H1 (cell line): ENCODE measurements at regions not wholly inside any gene's neighbourhood (a gene's known extent, or its start where the extent isn't known, plus 50 kb on each side); places are given as distances from the start of the nearest gene placed in this dataset.

Experiments
- ASH2L ChIP-seq: fragments of 200-600, 300-600 bp; sonication (generic); IDR thresholded peaks from one replicate; pipeline ENCODE4 v1.7.1; 2017; ENCODE audit warnings: low read length
- BACH1 ChIP-seq: IDR thresholded peaks from 2 replicates; pipeline ENCODE4 v1.6.1; 2012; ENCODE audit warnings: low read length, improper control_type of control experiment
- BRCA1 ChIP-seq: IDR thresholded peaks from 2 replicates; pipeline ENCODE4 v1.6.1; 2012; ENCODE audit warnings: low read depth, low read length, improper control_type of control experiment
- CEBPB ChIP-seq: IDR thresholded peaks from 2 replicates; pipeline ENCODE4 v1.6.1; 2012; ENCODE audit warnings: low read depth, low read length
- CHD1 ChIP-seq: IDR thresholded peaks from 2 replicates; pipeline ENCODE4 v1.6.1; 2012; ENCODE audit warnings: low read depth, low read length, improper control_type of control experiment
- EP300 ChIP-seq, 2 experiments: IDR thresholded peaks; 1 replicate in 1 of 2; 2 replicates in 1 of 2; pipeline ENCODE4 v1.6.1; 2011 to 2012; ENCODE audit warnings: low read depth in 2 of 2, low read length in 2 of 2, mild to moderate bottlenecking in 2 of 2, borderline replicate concordance in 1 of 2, inconsistent platforms in 1 of 2, moderate library complexity in 1 of 2
- EZH2 ChIP-seq: fragments of 200-600 bp; sonication (generic); IDR thresholded peaks from 2 replicates; pipeline ENCODE4 v1.7.1; 2012; ENCODE audit warnings: low read depth, mild to moderate bottlenecking, moderate library complexity, low read length, inconsistent platforms; ENCODE audit not compliant: severe bottlenecking
- HDAC6 ChIP-seq: IDR thresholded peaks from one replicate; pipeline ENCODE4 v1.7.1; 2012; ENCODE audit warnings: low read depth, mild to moderate bottlenecking, inconsistent platforms, low read length, moderate library complexity
- POLR2A ChIP-seq, 2 experiments: IDR thresholded peaks; 1 replicate in 1 of 2; 2 replicates in 1 of 2; pipeline ENCODE4 v1.6.1; 2011; ENCODE audit warnings: low read depth in 2 of 2, low read length in 2 of 2, mild to moderate bottlenecking in 2 of 2; ENCODE audit errors: control extremely low read depth in 1 of 2
- RAD21 ChIP-seq, 2 experiments: IDR thresholded peaks in 1 of 2; conservative IDR thresholded peaks in 1 of 2; 2 replicates each; pipeline ENCODE4 v1.6.1; 2011; ENCODE audit warnings: low read depth in 2 of 2, low read length in 2 of 2, improper control_type of control experiment in 1 of 2, inconsistent platforms in 1 of 2, mild to moderate bottlenecking in 1 of 2, moderate library complexity in 1 of 2
- SP1 ChIP-seq: IDR thresholded peaks from 2 replicates; pipeline ENCODE4 v1.6.1; 2011; ENCODE audit warnings: low read depth, low read length
- TAF7 ChIP-seq: optimal IDR thresholded peaks from 2 replicates; pipeline ENCODE3; 2011; ENCODE audit warnings: low read depth, mild to moderate bottlenecking, inconsistent platforms, low read length, moderate library complexity, borderline replicate concordance
- TF ChIP-seq, protein P1 (sequence below), 3 experiments: IDR thresholded peaks; 1 replicate in 2 of 3; 2 replicates in 1 of 3; pipeline versions ENCODE4 v1.5.1 to v1.6.1; 2011; ENCODE audit warnings: low read length in 3 of 3, mild to moderate bottlenecking in 3 of 3, inconsistent platforms in 2 of 3, low read depth in 1 of 3, moderate library complexity in 1 of 3; ENCODE audit not compliant: insufficient read depth in 1 of 3; ENCODE audit errors: control extremely low read depth in 1 of 3

DNA sequence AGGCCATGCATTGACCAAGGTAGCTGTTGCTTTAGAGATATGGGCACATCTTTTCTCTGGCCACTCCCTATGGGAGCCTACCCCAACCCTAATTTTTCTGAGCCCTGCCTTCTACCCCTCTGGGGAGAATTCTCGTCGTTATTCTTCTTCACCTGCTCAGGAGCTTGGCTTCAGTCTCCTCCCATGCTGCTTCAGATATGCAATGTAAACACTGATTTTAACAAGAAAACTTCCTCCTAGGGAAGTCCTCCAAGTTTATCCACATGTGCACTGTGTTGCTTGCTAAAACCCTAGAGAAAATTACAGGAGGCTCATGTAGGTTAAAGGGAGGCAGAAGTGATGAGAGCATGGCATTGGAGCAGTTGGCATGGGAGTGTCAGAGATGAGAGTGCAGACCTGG is 445.2 kb upstream of the MDFIC2 start:
- TF ChIP-seq CEBPB (no peak), BACH1 (no peak), SP1 (no peak), POLR2A (IDR thresholded peaks at IDR 0.05; ENCODE audit: control extremely low read depth in 1 of 2, low read depth in 2 of 2, low read length in 2 of 2) (no peak), CHD1 (no peak), ASH2L (no peak), EZH2 (no peak), BRCA1 (no peak), TAF7 (no peak), RAD21 (IDR thresholded peaks at IDR 0.05 in 1 of 2, conservative IDR thresholded peaks at IDR 0.05 in 1 of 2; ENCODE audit: low read depth in 2 of 2, low read length in 2 of 2) (no peak), EP300 (IDR thresholded peaks at IDR 0.05; ENCODE audit: borderline replicate concordance in 1 of 2, low read depth in 2 of 2, low read length in 2 of 2) (no peak), HDAC6 (no peak)
- TF ChIP-seq, protein P1, sequence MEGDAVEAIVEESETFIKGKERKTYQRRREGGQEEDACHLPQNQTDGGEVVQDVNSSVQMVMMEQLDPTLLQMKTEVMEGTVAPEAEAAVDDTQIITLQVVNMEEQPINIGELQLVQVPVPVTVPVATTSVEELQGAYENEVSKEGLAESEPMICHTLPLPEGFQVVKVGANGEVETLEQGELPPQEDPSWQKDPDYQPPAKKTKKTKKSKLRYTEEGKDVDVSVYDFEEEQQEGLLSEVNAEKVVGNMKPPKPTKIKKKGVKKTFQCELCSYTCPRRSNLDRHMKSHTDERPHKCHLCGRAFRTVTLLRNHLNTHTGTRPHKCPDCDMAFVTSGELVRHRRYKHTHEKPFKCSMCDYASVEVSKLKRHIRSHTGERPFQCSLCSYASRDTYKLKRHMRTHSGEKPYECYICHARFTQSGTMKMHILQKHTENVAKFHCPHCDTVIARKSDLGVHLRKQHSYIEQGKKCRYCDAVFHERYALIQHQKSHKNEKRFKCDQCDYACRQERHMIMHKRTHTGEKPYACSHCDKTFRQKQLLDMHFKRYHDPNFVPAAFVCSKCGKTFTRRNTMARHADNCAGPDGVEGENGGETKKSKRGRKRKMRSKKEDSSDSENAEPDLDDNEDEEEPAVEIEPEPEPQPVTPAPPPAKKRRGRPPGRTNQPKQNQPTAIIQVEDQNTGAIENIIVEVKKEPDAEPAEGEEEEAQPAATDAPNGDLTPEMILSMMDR (IDR thresholded peaks at IDR 0.05; ENCODE audit: control extremely low read depth in 1 of 3, insufficient read depth in 1 of 3, low read depth in 1 of 3, low read length in 3 of 3) = no peak
